ENCODE measurements at regions not wholly inside any gene's neighbourhood (a gene's known extent, or its start where the extent isn't known, plus 50 kb on each side); places are given as distances from the start of the nearest gene placed in this dataset.

- peak; percentile 13 for DNase-seq (ENCODE audit: low spot score)
- Histone ChIP-seq H3K4me2 (no peak overlapping the region), H3K4me3 (no peak overlapping the region), H3K36me3 (ENCODE audit: insufficient read depth) (no peaks in the 10 kb centered on the region), H2AFZ (no peak overlapping the region), H3K27ac (ENCODE audit: low read depth) (no peak overlapping the region), H3K79me2 (replicated peaks; ENCODE audit: insufficient read depth) (no peaks in the 10 kb centered on the region), H4K20me1 (replicated peaks; ENCODE audit: insufficient read depth) (no peaks in the 10 kb centered on the region), H3K4me1 (ENCODE audit: insufficient read depth) (peaks cover 18% of the 10 kb centered on the region; the same call in 1 of the 2 replicates), H3K27me3 (ENCODE audit: insufficient read depth) (no peaks in the 10 kb centered on the region), H3F3A (replicated peaks; ENCODE audit: low read depth) (no peaks in the 10 kb centered on the region), H3K9me2 (ENCODE audit: insufficient read depth) (peaks cover 5% of the 10 kb centered on the region; the same call in 1 of the 2 replicates)
- Mint-ChIP-seq H3K4me3 (no peak overlapping the region), H3K27me3 (ENCODE audit: insufficient read depth, low read depth, poor library complexity) (no peaks in the 10 kb centered on the region), H3K27ac (no peak overlapping the region), H3K36me3 (ENCODE audit: low read depth) (no peaks in the 10 kb centered on the region), H3K4me1 (peaks cover 20% of the 10 kb centered on the region), H3K9me3 (no peaks in the 10 kb centered on the region; the same call in 2 of the 3 replicates)
- no peak for ATAC-seq
- TF ChIP-seq EZH2phosphoT487 (IDR thresholded peaks at IDR 0.05; ENCODE audit: unreplicated experiment) (no peak), ZNF114 (CRISPR knock-in tag; IDR thresholded peaks at IDR 0.05) (no peak), ZNF462 (CRISPR knock-in tag; IDR thresholded peaks at IDR 0.05) (no peak), CREB1 (CRISPR knock-in tag; IDR thresholded peaks at IDR 0.05; ENCODE audit: low read depth) (no peak), JUNB (IDR thresholded peaks at IDR 0.05; ENCODE audit: unreplicated experiment) (no peak), EZH2 (IDR thresholded peaks at IDR 0.05; ENCODE audit: low read depth, unreplicated experiment) (no peak), NANOG (IDR thresholded peaks at IDR 0.05; ENCODE audit: borderline replicate concordance) (no peak), STAT1 (IDR thresholded peaks at IDR 0.05; ENCODE audit: unreplicated experiment) (no peak), ZNF331 (CRISPR knock-in tag; IDR thresholded peaks at IDR 0.05; ENCODE audit: low read depth) (no peak), POLR2AphosphoS5 (IDR thresholded peaks at IDR 0.05; ENCODE audit: low read depth) (no peak), ETS1 (IDR thresholded peaks at IDR 0.05) (no peak)
- TF ChIP-seq, protein P1, sequence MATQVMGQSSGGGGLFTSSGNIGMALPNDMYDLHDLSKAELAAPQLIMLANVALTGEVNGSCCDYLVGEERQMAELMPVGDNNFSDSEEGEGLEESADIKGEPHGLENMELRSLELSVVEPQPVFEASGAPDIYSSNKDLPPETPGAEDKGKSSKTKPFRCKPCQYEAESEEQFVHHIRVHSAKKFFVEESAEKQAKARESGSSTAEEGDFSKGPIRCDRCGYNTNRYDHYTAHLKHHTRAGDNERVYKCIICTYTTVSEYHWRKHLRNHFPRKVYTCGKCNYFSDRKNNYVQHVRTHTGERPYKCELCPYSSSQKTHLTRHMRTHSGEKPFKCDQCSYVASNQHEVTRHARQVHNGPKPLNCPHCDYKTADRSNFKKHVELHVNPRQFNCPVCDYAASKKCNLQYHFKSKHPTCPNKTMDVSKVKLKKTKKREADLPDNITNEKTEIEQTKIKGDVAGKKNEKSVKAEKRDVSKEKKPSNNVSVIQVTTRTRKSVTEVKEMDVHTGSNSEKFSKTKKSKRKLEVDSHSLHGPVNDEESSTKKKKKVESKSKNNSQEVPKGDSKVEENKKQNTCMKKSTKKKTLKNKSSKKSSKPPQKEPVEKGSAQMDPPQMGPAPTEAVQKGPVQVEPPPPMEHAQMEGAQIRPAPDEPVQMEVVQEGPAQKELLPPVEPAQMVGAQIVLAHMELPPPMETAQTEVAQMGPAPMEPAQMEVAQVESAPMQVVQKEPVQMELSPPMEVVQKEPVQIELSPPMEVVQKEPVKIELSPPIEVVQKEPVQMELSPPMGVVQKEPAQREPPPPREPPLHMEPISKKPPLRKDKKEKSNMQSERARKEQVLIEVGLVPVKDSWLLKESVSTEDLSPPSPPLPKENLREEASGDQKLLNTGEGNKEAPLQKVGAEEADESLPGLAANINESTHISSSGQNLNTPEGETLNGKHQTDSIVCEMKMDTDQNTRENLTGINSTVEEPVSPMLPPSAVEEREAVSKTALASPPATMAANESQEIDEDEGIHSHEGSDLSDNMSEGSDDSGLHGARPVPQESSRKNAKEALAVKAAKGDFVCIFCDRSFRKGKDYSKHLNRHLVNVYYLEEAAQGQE (IDR thresholded peaks at IDR 0.05; ENCODE audit: unreplicated experiment), result no peak
- TF ChIP-seq, protein P2, sequence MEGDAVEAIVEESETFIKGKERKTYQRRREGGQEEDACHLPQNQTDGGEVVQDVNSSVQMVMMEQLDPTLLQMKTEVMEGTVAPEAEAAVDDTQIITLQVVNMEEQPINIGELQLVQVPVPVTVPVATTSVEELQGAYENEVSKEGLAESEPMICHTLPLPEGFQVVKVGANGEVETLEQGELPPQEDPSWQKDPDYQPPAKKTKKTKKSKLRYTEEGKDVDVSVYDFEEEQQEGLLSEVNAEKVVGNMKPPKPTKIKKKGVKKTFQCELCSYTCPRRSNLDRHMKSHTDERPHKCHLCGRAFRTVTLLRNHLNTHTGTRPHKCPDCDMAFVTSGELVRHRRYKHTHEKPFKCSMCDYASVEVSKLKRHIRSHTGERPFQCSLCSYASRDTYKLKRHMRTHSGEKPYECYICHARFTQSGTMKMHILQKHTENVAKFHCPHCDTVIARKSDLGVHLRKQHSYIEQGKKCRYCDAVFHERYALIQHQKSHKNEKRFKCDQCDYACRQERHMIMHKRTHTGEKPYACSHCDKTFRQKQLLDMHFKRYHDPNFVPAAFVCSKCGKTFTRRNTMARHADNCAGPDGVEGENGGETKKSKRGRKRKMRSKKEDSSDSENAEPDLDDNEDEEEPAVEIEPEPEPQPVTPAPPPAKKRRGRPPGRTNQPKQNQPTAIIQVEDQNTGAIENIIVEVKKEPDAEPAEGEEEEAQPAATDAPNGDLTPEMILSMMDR (conservative IDR thresholded peaks at IDR 0.05; ENCODE audit: low read depth in 2 of 2), result no peak
Observed at GRCh38 chr7:94056796-94057207, 52.6 kb upstream of the BET1 start.
